Prostate gland (tissue), 2 donors: ENCODE measurements at regions not wholly inside any gene's neighbourhood (a gene's known extent, or its start where the extent isn't known, plus 50 kb on each side); places are given as distances from the start of the nearest gene placed in this dataset.

Experiments used
- DNase-seq: peaks from one replicate; pipeline ENCODE4 v3.0.0-alpha.2; 2019; ENCODE audit warnings: low spot score
- H3K27ac ChIP-seq, 2 donors: fragments of 200-600 bp; sonication (generic); 2 replicates each; pipeline ENCODE4 v1.5.1; 2017 to 2019
- H3K27me3 ChIP-seq: fragments of 200-600 bp; sonication (generic); replicated peaks from 2 replicates; pipeline ENCODE4 v1.5.1; 2019; ENCODE audit not compliant: insufficient read depth
- H3K36me3 ChIP-seq, 2 donors: fragments of 200-600 bp; sonication (generic); 1 replicate in 1 of 2; 2 replicates in 1 of 2; pipeline versions ENCODE4 v1.5.1 to v1.8.1; 2017 to 2019
- H3K4me1 ChIP-seq: fragments of 200-600 bp; sonication (generic); replicated peaks from 2 replicates; pipeline ENCODE4 v1.5.1; 2019
- H3K4me3 ChIP-seq, 2 donors: fragments of 200-600 bp; sonication (generic); 2 replicates each; pipeline ENCODE4 v1.5.1; 2017 to 2019
- H3K9me3 ChIP-seq: fragments of 200-600 bp; sonication (generic); 2 replicates; pipeline ENCODE4 v1.5.1; 2017
- CTCF ChIP-seq, 4 experiments: fragments of 200-600 bp in 2 of 4; fragments of 450-650 bp in 2 of 4; sonication (generic) in 2 of 4; IDR thresholded peaks; 1 replicate in 3 of 4; 2 replicates in 1 of 4; pipeline ENCODE4 v1.5.1; 2016 to 2019; ENCODE audit warnings: antibody characterized with exemption in 4 of 4, mild to moderate bottlenecking in 2 of 4, moderate library complexity in 2 of 4
- POLR2A ChIP-seq: fragments of 450-650 bp; IDR thresholded peaks from one replicate; pipeline ENCODE4 v1.6.1; 2016; ENCODE audit warnings: antibody characterized with exemption, mild to moderate bottlenecking
- POLR2AphosphoS5 ChIP-seq: sonication (generic); formaldehyde crosslinking; IDR thresholded peaks from one replicate; pipeline ENCODE4 v1.6.1; 2017; ENCODE audit warnings: antibody characterized with exemption
- WGBS: methylation state at CpG from one replicate; pipeline ENCODE4 v1.1.5; 2018; 5-methylcytosine and 5-hydroxymethylcytosine counted together
- intact Hi-C: fragments of 100-400 bp; cut with DNase I; formaldehyde crosslinking; loops from one replicate; pipeline ENCODE4 v1.14.2; 2022

- WGBS, result 96% methylated on average over 8 of the region's 8 CpGs
- TF ChIP-seq POLR2AphosphoS5, result no peak
- H3K4me3 ChIP-seq, result no peak overlapping the region
- H3K27ac ChIP-seq, result no peak overlapping the region
- intact Hi-C loops, result no loop called here
- no peaks in the 10 kb centered on the region for H3K27me3 ChIP-seq
- H3K4me1 ChIP-seq, result no peaks in the 10 kb centered on the region
- H3K36me3 ChIP-seq, result no peaks in the 10 kb centered on the region
- H3K9me3 ChIP-seq, result no peaks in the 10 kb centered on the region
- DNase-seq, result no peak
Measured at GRCh38 chr9:107669422-107669821, 179.9 kb upstream of the KLF4 start.

- DNase-seq, result no peak
- TF ChIP-seq POLR2A, result no peak
- TF ChIP-seq POLR2AphosphoS5, result no peak
- no peak for TF ChIP-seq CTCF (IDR thresholded peaks at IDR 0.05)
- Histone ChIP-seq H3K4me3 (no peak overlapping the region), H3K27me3 (no peaks in the 10 kb centered on the region), H3K4me1 (no peaks in the 10 kb centered on the region), H3K9me3 (no peaks in the 10 kb centered on the region), H3K27ac (no peak overlapping the region), H3K36me3 (no peaks in the 10 kb centered on the region)
- intact Hi-C loops, result no loop called here
- WGBS, result 68% methylated on average over 16 of the region's 16 CpGs
Measured at GRCh38 chr9:107667231-107668070, 177.9 kb upstream of the KLF4 start.

GRCh38 chr9:107665057-107665456, 175.5 kb upstream of the KLF4 start:
- Histone ChIP-seq H3K4me3 (no peak overlapping the region), H3K36me3 (no peaks in the 10 kb centered on the region), H3K4me1 (no peaks in the 10 kb centered on the region), H3K9me3 (no peaks in the 10 kb centered on the region), H3K27ac (no peak overlapping the region), H3K27me3 (no peaks in the 10 kb centered on the region)
- intact Hi-C loops, result no loop called here
- WGBS, result 87% methylated on average over 4 of the region's 4 CpGs
- DNase-seq, result no peak
- no peak for TF ChIP-seq CTCF (IDR thresholded peaks at IDR 0.05)
- no peak for TF ChIP-seq POLR2AphosphoS5
- no peak for TF ChIP-seq POLR2A

GRCh38 chr9:107660976-107661375, 171.4 kb upstream of the KLF4 start:
- intact Hi-C loops, result no loop called here
- Histone ChIP-seq H3K4me3 (no peak overlapping the region), H3K4me1 (no peaks in the 10 kb centered on the region), H3K27me3 (no peaks in the 10 kb centered on the region), H3K9me3 (no peaks in the 10 kb centered on the region), H3K36me3 (no peaks in the 10 kb centered on the region), H3K27ac (no peak overlapping the region)
- DNase-seq, result no peak
- 50% methylated on average over 2 of the region's 2 CpGs for WGBS
- TF ChIP-seq POLR2AphosphoS5, result no peak
- TF ChIP-seq POLR2A, result no peak
- no peak for TF ChIP-seq CTCF (IDR thresholded peaks at IDR 0.05)

- no peaks in the 10 kb centered on the region for H3K36me3 ChIP-seq
- H3K27ac ChIP-seq, result no peak overlapping the region
- H3K9me3 ChIP-seq, result no peaks in the 10 kb centered on the region
- H3K27me3 ChIP-seq, result no peaks in the 10 kb centered on the region
- 46% methylated on average over 4 of the region's 4 CpGs for WGBS
- intact Hi-C loops, result no loop called here
- H3K4me1 ChIP-seq, result no peaks in the 10 kb centered on the region
- H3K4me3 ChIP-seq, result no peak overlapping the region
- TF ChIP-seq POLR2AphosphoS5 (no peak), POLR2A (no peak), CTCF (IDR thresholded peaks at IDR 0.05) (no peak)
- DNase-seq, result peak; percentile 16
Measured at GRCh38 chr9:107653263-107653821, 163.8 kb upstream of the KLF4 start.
